HepG2 (cell line): ENCODE measurements at regions not wholly inside any gene's neighbourhood (a gene's known extent, or its start where the extent isn't known, plus 50 kb on each side); places are given as distances from the start of the nearest gene placed in this dataset.

ENCODE experiments used
- ATAC-seq: fragments of 200-7000 bp; cut with Tn5 transposase; 3 replicates; pipeline ENCODE4 v1.9.1; 2020; ENCODE audit warnings: mild to moderate bottlenecking, moderate library complexity
- BruUV-seq: library from RNA; stranded (reverse); fragments of 400-500 nt; replicated peaks from 2 replicates; lab custom pipeline; 2021; lab: Mats Ljungman, UMichigan
- CTCF ChIA-PET: fragments of 300-600 bp; formaldehyde crosslinking; extraction: SDS; loops from one replicate; lab custom pipeline; 2021; ENCODE audit warnings: low total read pairs, inconsistent platforms, low intra/inter-chr PET ratio; lab: Yijun Ruan, JAX
- POLR2A ChIA-PET: fragments of 350-600 bp; sonication (Branson Sonifier 250); formaldehyde crosslinking; loops from one replicate; lab custom pipeline; 2020; ENCODE audit warnings: antibody characterized with exemption, inconsistent platforms; lab: Yijun Ruan, JAX
- DNase-seq: peaks from one replicate; pipeline ENCODE4 v3.0.0-alpha.2; 2015; ENCODE audit warnings: low spot score
- FAIRE-seq: peaks from 3 replicates; lab custom pipeline; 2011; peaks lifted over from hg19 to GRCh38; lab: Jason Lieb, UNC
- H2AFZ ChIP-seq: one replicate; pipeline ENCODE4 v1.6.1; 2011; ENCODE audit warnings: low read length, inconsistent platforms
- H3K27ac ChIP-seq: fragments of 300-600 bp; 3 replicates; pipeline ENCODE4 v1.8.0; 2011; ENCODE audit warnings: mixed run types, mild to moderate bottlenecking, mixed read lengths, low read length, inconsistent platforms; ENCODE audit not compliant: insufficient read depth; ENCODE audit errors: extremely low read length
- H3K27me3 ChIP-seq, 2 experiments: fragments of 200-600 bp in 1 of 2; 2 replicates in 1 of 2; 3 replicates in 1 of 2; pipeline versions ENCODE4 v1.6.0 to v1.8.0; 2011; ENCODE audit warnings: low read length in 2 of 2, mild to moderate bottlenecking in 2 of 2, moderate library complexity in 2 of 2, inconsistent platforms in 1 of 2; ENCODE audit not compliant: insufficient read depth in 2 of 2, control insufficient read depth in 1 of 2
- H3K36me3 ChIP-seq, 2 experiments: fragments of 200-600 bp in 1 of 2; replicated peaks in 1 of 2; 2 replicates in 1 of 2; 3 replicates in 1 of 2; pipeline versions ENCODE4 v1.5.1 to v1.8.0; 2011; ENCODE audit warnings: low read length in 2 of 2, inconsistent platforms in 1 of 2; ENCODE audit not compliant: insufficient read depth in 2 of 2, control insufficient read depth in 1 of 2
- H3K4me1 ChIP-seq: 2 replicates; pipeline ENCODE4 v1.5.1; 2012; ENCODE audit warnings: low read length, inconsistent platforms; ENCODE audit not compliant: insufficient read depth
- H3K4me2 ChIP-seq: 2 replicates; pipeline ENCODE4 v1.6.0; 2011; ENCODE audit warnings: low read depth, low read length, inconsistent platforms
- H3K4me3 ChIP-seq, 3 experiments: fragments of 200-600 bp in 1 of 3; sonication (generic), shearing (Covaris generic) in 1 of 3; replicated peaks in 1 of 3; 2 replicates each; pipeline ENCODE4 v1.5.1; 2011 to 2016; ENCODE audit warnings: low read length in 3 of 3, inconsistent platforms in 2 of 3, low read depth in 2 of 3, mild to moderate bottlenecking in 2 of 3, control low read depth in 1 of 3, mixed read lengths in 1 of 3; ENCODE audit not compliant: insufficient read depth in 1 of 3
- H3K79me2 ChIP-seq: one replicate; pipeline ENCODE4 v1.6.1; 2011; ENCODE audit warnings: low read length, inconsistent platforms; ENCODE audit not compliant: insufficient read depth
- H3K9ac ChIP-seq: 2 replicates; pipeline ENCODE4 v1.6.0; 2011; ENCODE audit warnings: mild to moderate bottlenecking, low read depth, low read length, inconsistent platforms; ENCODE audit not compliant: insufficient read depth
- H3K9me3 ChIP-seq: 2 replicates; pipeline ENCODE4 v1.5.1; 2012; ENCODE audit warnings: mild to moderate bottlenecking, low read length
- H4K20me1 ChIP-seq: 2 replicates; pipeline ENCODE4 v1.6.0; 2011; ENCODE audit warnings: inconsistent platforms, mild to moderate bottlenecking, low read length, moderate library complexity; ENCODE audit not compliant: insufficient read depth
- CSRNP1 ChIP-seq: sonication (generic); formaldehyde crosslinking; IDR thresholded peaks from 2 replicates; pipeline ENCODE4 v1.8.1; 2023; ENCODE audit warnings: mild to moderate bottlenecking, missing genetic modification reagents
- MED1 ChIP-seq: sonication (generic); formaldehyde crosslinking; IDR thresholded peaks from 2 replicates; pipeline ENCODE4 v1.4.0; 2020; ENCODE audit warnings: missing genetic modification reagents
- MLX ChIP-seq: IDR thresholded peaks from 2 replicates; pipeline ENCODE4 v1.6.1; 2016
- NFE2L2 ChIP-seq: fragments of 150-350 bp; IDR thresholded peaks from 2 replicates; pipeline ENCODE4 v1.6.1; 2014; ENCODE audit warnings: low read length
- PCBP1 ChIP-seq: fragments of 200-400 bp; formaldehyde crosslinking; IDR thresholded peaks from 2 replicates; pipeline ENCODE4 v1.6.1; 2017; ENCODE audit warnings: mild to moderate bottlenecking, low read depth, low read length, borderline replicate concordance
- PRPF4 ChIP-seq: fragments of 200-400 bp; formaldehyde crosslinking; IDR thresholded peaks from 2 replicates; pipeline ENCODE4 v1.6.1; 2016; ENCODE audit warnings: low read length, low read depth; ENCODE audit not compliant: poor library complexity, severe bottlenecking
- SRSF9 ChIP-seq: fragments of 200-400 bp; formaldehyde crosslinking; IDR thresholded peaks from 2 replicates; pipeline ENCODE4 v1.6.1; 2018; ENCODE audit warnings: borderline replicate concordance, mild to moderate bottlenecking, low read depth, low read length; ENCODE audit not compliant: insufficient read depth, poor library complexity, severe bottlenecking
- SRY ChIP-seq: sonication (generic); formaldehyde crosslinking; IDR thresholded peaks from 2 replicates; pipeline ENCODE4 v1.8.0; 2022; ENCODE audit warnings: mild to moderate bottlenecking, missing genetic modification reagents
- YEATS2 ChIP-seq: sonication (generic); formaldehyde crosslinking; IDR thresholded peaks from 2 replicates; pipeline ENCODE4 v1.4.0; 2020; ENCODE audit warnings: missing genetic modification reagents, borderline replicate concordance
- ZFYVE20 ChIP-seq: sonication (generic); formaldehyde crosslinking; IDR thresholded peaks from 2 replicates; pipeline ENCODE4 v1.8.0; 2023; ENCODE audit warnings: low read depth, mild to moderate bottlenecking, moderate library complexity, missing genetic modification reagents, borderline replicate concordance
- ZIK1 ChIP-seq: sonication (generic); formaldehyde crosslinking; IDR thresholded peaks from 2 replicates; pipeline ENCODE4 v1.5.0; 2020; ENCODE audit warnings: mild to moderate bottlenecking, low read depth, missing genetic modification reagents, borderline replicate concordance
- ZNF318 ChIP-seq: sonication (generic); formaldehyde crosslinking; IDR thresholded peaks from 2 replicates; pipeline ENCODE4 v1.4.0; 2020; ENCODE audit warnings: mild to moderate bottlenecking, missing genetic modification reagents
- ZNF549 ChIP-seq: sonication (generic); formaldehyde crosslinking; IDR thresholded peaks from 2 replicates; pipeline ENCODE4 v1.5.0; 2020; ENCODE audit warnings: missing genetic modification reagents
- ZNF773 ChIP-seq: sonication (generic); formaldehyde crosslinking; IDR thresholded peaks from 2 replicates; pipeline ENCODE4 v1.4.0; 2020; ENCODE audit warnings: missing genetic modification reagents, borderline replicate concordance
- WGBS: methylation state at CpG from one replicate; pipeline ENCODE4 v1.1.6; 2017; ENCODE audit warnings: low lambda C conversion rate; 5-methylcytosine and 5-hydroxymethylcytosine counted together
- in situ Hi-C: cut with HindIII; loops from 2 replicates; pipeline ENCODE4 v1.10.0; 2017; ENCODE audit warnings: low pct_unique_long_range_greater_than_20kb; ENCODE audit not compliant: extremely low pct_ligation_motif_present
- intact Hi-C: fragments of 100-400 bp; cut with micrococcal nuclease; formaldehyde crosslinking; loops from one replicate; pipeline ENCODE4 v1.10.0; 2022; ENCODE audit not compliant: unreplicated experiment

- POLR2A ChIA-PET, result no interaction called here
- H3K9me3 ChIP-seq, result no peaks in the 10 kb centered on the region
- H2AFZ ChIP-seq, result no peak overlapping the region
- no peak for ATAC-seq
- no peaks in the 10 kb centered on the region for H3K4me1 ChIP-seq
- H3K36me3 ChIP-seq, result no peaks in the 10 kb centered on the region
- H4K20me1 ChIP-seq, result no peaks in the 10 kb centered on the region
- H3K9ac ChIP-seq, result no peak overlapping the region
- H3K4me2 ChIP-seq, result no peak overlapping the region
- DNase-seq, result no peak
- CTCF ChIA-PET, result no interaction called here
- in situ Hi-C loops, result no loop called here
- WGBS, result 24% methylated on average over 14 of the region's 14 CpGs
- no peak overlapping the region for H3K4me3 ChIP-seq
- H3K27me3 ChIP-seq, result peaks cover 1 to 19% of the 10 kb centered on the region in 2 experiments; a peak in 3 of 5 replicates
- H3K27ac ChIP-seq, result no peak overlapping the region
- BruUV-seq, result no TSS peak
- no peaks in the 10 kb centered on the region for H3K79me2 ChIP-seq
- intact Hi-C loops, result no loop called here
- no peak for FAIRE-seq
- TF ChIP-seq ZIK1 (CRISPR knock-in tag) (no peak), PCBP1 (no peak), ZNF549 (no peak), SRSF9 (no peak), MLX (no peak), ZFYVE20 (CRISPR knock-in tag) (no peak), PRPF4 (no peak), ZNF318 (CRISPR knock-in tag) (no peak), CSRNP1 (CRISPR knock-in tag) (no peak), SRY (CRISPR knock-in tag) (no peak), NFE2L2 (no peak), YEATS2 (CRISPR knock-in tag) (no peak), MED1 (CRISPR knock-in tag) (no peak), ZNF773 (no peak)
Observed at GRCh38 chr1:38686167-38686926, 173.2 kb downstream of the RRAGC start.
